Erythroblast (primary cell): ENCODE measurements at regions not wholly inside any gene's neighbourhood (a gene's known extent, or its start where the extent isn't known, plus 50 kb on each side); places are given as distances from the start of the nearest gene placed in this dataset.
"Not testable (repeated sequence)": the region's sequence is repeated elsewhere in the genome, so short reads cannot be mapped to it uniquely, and the experiment has no call there.

Experiments
- GATA1 ChIP-seq: IDR thresholded peaks from 2 replicates; pipeline ENCODE4 v1.6.1; 2011; ENCODE audit warnings: low read depth, mild to moderate bottlenecking, control low read depth, low read length, moderate library complexity
- POLR2A ChIP-seq: IDR thresholded peaks from 2 replicates; pipeline ENCODE4 v1.6.1; 2011; ENCODE audit warnings: mild to moderate bottlenecking, low read length

- not testable (repeated sequence) for TF ChIP-seq POLR2A, GATA1
Observed at GRCh38 chr6:57815826-57816225, 498.4 kb downstream of the PRIM2 start.
